ENCODE measurements at regions not wholly inside any gene's neighbourhood (a gene's known extent, or its start where the extent isn't known, plus 50 kb on each side); places are given as distances from the start of the nearest gene placed in this dataset.

- no peak for TF ChIP-seq ZNF837 (tag by site-specific recombination; IDR thresholded peaks at IDR 0.05)
- TF ChIP-seq, protein P1, sequence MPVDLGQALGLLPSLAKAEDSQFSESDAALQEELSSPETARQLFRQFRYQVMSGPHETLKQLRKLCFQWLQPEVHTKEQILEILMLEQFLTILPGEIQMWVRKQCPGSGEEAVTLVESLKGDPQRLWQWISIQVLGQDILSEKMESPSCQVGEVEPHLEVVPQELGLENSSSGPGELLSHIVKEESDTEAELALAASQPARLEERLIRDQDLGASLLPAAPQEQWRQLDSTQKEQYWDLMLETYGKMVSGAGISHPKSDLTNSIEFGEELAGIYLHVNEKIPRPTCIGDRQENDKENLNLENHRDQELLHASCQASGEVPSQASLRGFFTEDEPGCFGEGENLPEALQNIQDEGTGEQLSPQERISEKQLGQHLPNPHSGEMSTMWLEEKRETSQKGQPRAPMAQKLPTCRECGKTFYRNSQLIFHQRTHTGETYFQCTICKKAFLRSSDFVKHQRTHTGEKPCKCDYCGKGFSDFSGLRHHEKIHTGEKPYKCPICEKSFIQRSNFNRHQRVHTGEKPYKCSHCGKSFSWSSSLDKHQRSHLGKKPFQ (tag by site-specific recombination; IDR thresholded peaks at IDR 0.05), result no peak
- TF ChIP-seq ZNF707 (tag by site-specific recombination; IDR thresholded peaks at IDR 0.05), result no peak
These were observed 296.1 kb downstream of the TLL1 start (continued) for GRCh38 chr4:166169111-166169510.

DNA sequence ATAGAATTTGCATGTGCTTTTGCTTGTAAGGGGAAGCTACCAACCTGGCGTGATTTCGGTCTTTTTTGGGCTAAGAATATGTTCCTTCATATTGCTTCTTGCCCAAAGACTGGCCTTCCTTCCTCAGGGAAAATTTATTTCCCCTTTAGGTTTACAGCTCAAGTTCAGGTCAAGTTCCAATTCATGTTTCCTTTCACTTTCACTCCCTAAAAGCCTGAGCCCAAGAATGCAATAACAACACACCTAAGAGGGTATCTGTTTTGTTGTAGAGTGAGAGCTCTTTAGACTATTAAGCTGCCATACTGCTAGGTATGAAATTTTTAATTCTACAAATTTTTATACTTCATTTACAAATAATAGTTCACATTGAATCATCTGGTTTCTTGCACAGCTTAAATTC lies 299.6 kb downstream of the TLL1 start:
- TF ChIP-seq ZNF112 (tag by site-specific recombination; IDR thresholded peaks at IDR 0.05) (no peak), YY2 (tag by site-specific recombination; IDR thresholded peaks at IDR 0.05) (no peak), GFI1B (tag by site-specific recombination; IDR thresholded peaks at IDR 0.05) (no peak), PRDM4 (tag by site-specific recombination; IDR thresholded peaks at IDR 0.05) (no peak), MZF1 (tag by site-specific recombination; IDR thresholded peaks at IDR 0.05; ENCODE audit: borderline replicate concordance) (no peak), ZSCAN16 (tag by site-specific recombination; IDR thresholded peaks at IDR 0.05) (no peak), ZNF394 (tag by site-specific recombination; IDR thresholded peaks at IDR 0.05; ENCODE audit: borderline replicate concordance) (no peak), MYNN (tag by site-specific recombination; IDR thresholded peaks at IDR 0.05; ENCODE audit: borderline replicate concordance) (no peak), ZNF76 (tag by site-specific recombination; IDR thresholded peaks at IDR 0.05; ENCODE audit: borderline replicate concordance, low read depth) (no peak), ZSCAN30 (tag by site-specific recombination; IDR thresholded peaks at IDR 0.05) (no peak), ZXDB (tag by site-specific recombination; IDR thresholded peaks at IDR 0.05) (no peak), ZBTB48 (tag by site-specific recombination; IDR thresholded peaks at IDR 0.05) (no peak)
- TF ChIP-seq, protein P2, sequence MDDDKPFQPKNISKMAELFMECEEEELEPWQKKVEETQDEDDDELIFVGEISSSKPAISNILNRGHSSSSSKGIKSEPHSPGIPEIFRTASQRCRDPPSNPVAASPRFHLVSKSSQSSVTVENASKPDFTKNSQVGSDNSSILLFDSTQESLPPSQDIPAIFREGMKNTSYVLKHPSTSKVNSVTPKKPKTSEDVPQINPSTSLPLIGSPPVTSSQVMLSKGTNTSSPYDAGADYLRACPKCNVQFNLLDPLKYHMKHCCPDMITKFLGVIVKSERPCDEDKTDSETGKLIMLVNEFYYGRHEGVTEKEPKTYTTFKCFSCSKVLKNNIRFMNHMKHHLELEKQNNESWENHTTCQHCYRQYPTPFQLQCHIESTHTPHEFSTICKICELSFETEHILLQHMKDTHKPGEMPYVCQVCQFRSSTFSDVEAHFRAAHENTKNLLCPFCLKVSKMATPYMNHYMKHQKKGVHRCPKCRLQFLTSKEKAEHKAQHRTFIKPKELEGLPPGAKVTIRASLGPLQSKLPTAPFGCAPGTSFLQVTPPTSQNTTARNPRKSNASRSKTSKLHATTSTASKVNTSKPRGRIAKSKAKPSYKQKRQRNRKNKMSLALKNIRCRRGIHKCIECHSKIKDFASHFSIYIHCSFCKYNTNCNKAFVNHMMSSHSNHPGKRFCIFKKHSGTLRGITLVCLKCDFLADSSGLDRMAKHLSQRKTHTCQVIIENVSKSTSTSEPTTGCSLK (tag by site-specific recombination; IDR thresholded peaks at IDR 0.05), result no peak
- TF ChIP-seq, protein P3, sequence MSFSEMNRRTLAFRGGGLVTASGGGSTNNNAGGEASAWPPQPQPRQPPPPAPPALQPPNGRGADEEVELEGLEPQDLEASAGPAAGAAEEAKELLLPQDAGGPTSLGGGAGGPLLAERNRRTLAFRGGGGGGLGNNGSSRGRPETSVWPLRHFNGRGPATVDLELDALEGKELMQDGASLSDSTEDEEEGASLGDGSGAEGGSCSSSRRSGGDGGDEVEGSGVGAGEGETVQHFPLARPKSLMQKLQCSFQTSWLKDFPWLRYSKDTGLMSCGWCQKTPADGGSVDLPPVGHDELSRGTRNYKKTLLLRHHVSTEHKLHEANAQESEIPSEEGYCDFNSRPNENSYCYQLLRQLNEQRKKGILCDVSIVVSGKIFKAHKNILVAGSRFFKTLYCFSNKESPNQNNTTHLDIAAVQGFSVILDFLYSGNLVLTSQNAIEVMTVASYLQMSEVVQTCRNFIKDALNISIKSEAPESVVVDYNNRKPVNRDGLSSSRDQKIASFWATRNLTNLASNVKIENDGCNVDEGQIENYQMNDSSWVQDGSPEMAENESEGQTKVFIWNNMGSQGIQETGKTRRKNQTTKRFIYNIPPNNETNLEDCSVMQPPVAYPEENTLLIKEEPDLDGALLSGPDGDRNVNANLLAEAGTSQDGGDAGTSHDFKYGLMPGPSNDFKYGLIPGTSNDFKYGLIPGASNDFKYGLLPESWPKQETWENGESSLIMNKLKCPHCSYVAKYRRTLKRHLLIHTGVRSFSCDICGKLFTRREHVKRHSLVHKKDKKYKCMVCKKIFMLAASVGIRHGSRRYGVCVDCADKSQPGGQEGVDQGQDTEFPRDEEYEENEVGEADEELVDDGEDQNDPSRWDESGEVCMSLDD (tag by site-specific recombination; IDR thresholded peaks at IDR 0.05), result no peak
- TF ChIP-seq, protein P4, sequence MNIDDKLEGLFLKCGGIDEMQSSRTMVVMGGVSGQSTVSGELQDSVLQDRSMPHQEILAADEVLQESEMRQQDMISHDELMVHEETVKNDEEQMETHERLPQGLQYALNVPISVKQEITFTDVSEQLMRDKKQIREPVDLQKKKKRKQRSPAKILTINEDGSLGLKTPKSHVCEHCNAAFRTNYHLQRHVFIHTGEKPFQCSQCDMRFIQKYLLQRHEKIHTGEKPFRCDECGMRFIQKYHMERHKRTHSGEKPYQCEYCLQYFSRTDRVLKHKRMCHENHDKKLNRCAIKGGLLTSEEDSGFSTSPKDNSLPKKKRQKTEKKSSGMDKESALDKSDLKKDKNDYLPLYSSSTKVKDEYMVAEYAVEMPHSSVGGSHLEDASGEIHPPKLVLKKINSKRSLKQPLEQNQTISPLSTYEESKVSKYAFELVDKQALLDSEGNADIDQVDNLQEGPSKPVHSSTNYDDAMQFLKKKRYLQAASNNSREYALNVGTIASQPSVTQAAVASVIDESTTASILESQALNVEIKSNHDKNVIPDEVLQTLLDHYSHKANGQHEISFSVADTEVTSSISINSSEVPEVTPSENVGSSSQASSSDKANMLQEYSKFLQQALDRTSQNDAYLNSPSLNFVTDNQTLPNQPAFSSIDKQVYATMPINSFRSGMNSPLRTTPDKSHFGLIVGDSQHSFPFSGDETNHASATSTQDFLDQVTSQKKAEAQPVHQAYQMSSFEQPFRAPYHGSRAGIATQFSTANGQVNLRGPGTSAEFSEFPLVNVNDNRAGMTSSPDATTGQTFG (tag by site-specific recombination; IDR thresholded peaks at IDR 0.05; ENCODE audit: borderline replicate concordance), result no peak
- CTCF ChIA-PET, result no interaction called here
- H3K36me3 ChIP-seq (ENCODE audit: control insufficient read depth in 2 of 2, insufficient read depth in 1 of 2, low read length in 2 of 2), result no peaks in the 10 kb centered on the region
- H3K4me1 ChIP-seq (ENCODE audit: control insufficient read depth, insufficient read depth, low read length), result no peaks in the 10 kb centered on the region
- no peak overlapping the region for H3K27ac ChIP-seq (ENCODE audit: extremely low read depth, low read depth, low read length)
- no peaks in the 10 kb centered on the region for H3K9me3 ChIP-seq (ENCODE audit: control insufficient read depth, insufficient read depth, low read depth, low read length)
- POLR2A ChIA-PET, result no interaction called here
- no peak overlapping the region for H3K4me3 ChIP-seq (ENCODE audit: low read depth, low read length)
